SIG-M5 treated with dmso at 0.1 percent for 504 hours (cell line): ENCODE measurements at regions not wholly inside any gene's neighbourhood (a gene's known extent, or its start where the extent isn't known, plus 50 kb on each side); places are given as distances from the start of the nearest gene placed in this dataset.

ENCODE experiments used
- DNase-seq: peaks from one replicate; lab custom pipeline; 2025; ENCODE audit not compliant: unreplicated experiment; lab: John Stamatoyannopoulos, UW

- no peak for DNase-seq
Measured at GRCh38 chr13:111533900-111534683, 213.7 kb downstream of the TEX29 start.

- DNase-seq, result no peak
Measured at GRCh38 chr13:111534751-111535522, 214.5 kb downstream of the TEX29 start.

DNA sequence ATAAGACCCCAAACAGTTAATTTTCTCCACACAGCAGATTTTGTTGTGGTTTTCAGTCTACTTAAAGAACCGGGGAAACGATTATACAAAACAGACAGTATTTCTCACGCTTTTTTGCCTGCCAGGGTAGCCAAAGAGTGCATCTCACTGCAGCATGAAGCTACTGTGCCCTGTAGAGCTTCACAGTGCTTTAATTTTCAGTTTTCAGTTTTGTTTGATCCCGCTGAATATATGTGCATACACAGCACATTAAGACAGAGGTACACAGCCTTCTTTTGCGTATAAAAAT is 215.0 kb downstream of the TEX29 start:
- DNase-seq, result no peak

DNA sequence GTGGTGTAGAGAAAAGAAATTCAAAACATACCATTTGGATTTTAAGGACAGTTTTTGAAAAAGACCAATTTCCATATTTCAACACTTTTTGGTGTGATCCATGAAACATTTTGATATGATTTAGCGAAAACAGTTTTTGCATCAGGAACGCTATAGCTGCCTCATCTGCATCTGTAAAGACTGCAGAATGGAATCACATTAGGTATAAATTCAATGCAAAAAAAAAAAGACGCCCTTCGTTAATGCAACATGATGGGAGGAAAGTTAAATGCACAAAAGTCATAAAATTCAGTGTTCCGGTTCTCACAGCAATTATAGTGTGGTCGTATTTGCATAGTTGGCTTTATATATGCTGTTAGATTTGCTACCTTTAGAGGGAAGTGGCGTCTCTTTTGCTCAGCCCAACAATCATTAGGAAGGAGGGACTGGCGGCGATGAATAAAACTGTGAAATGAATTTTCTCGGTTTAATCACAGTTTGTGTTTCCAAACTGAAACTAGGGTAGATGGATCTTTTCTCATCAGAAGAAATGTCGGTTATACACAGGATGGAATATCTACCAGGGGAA is 215.7 kb downstream of the TEX29 start:
- DNase-seq, result no peak

DNA sequence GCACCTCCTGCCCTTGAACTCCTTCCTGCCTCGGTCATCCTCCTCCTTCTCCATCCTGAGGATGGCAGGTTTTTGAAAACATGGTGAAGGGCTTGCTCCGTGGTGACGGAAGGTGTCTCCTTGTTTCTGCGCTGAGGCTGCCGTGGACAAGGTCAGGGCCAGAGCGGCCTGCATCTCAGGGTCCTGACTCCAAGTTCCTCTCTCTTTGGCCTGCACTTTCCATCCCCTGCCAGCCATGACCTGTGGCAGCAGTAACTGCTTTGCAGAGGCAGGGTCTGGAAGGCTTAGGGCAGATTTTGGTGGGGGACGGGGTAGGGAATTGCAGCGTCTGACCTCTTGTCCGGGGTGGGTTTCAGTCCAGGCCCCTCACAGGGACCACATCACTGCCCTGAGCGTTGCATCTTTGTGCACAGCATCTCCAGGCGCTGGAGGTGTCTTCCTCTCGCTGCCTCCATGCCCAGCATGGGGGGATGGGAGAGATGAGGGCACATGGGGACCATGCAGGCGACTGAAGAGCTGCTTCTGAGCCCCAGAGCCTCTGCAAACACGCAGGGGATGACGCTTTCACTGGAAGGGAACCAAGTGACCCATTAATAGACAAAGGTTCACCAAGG is 216.8 kb downstream of the TEX29 start:
- DNase-seq, result no peak

DNA sequence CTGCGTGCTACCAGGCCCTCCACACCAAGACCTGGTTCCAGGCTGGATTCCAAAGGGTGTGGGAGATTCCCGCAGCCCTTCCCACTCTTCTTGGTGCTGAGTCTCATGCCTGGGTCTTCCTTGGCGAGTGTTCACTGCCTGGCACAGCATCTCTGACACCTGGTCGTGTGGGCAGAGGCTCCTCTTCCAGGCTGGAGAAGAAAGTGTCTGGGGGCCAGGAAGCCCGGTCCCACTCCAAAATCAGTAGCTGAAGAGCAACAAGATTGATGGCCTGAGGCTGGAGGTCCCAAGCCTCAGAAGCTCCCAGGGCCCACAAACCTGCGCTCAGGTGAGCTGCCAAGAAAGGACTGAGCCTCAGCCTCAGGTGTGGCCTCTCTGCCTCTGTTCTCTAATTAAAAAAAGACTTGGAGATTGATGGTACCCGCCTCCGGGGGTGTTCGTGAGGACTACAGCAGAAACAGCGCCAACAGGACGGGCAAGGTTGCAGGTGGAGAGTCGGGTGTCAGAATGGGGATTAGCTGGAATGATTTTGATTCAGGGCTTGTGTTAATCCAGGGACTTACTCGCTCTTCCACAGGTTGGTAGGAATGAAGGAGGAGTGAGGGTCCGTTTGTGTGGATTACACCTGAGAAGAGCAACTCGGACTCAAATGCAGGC is 217.5 kb downstream of the TEX29 start:
- no peak for DNase-seq

- no peak for DNase-seq
Measured at GRCh38 chr13:111539252-111539651, 218.8 kb downstream of the TEX29 start.

- DNase-seq, result no peak
Measured at GRCh38 chr13:111539791-111540446, 219.5 kb downstream of the TEX29 start.

GRCh38 chr13:111540486-111540885 is 220.0 kb downstream of the TEX29 start:
- no peak for DNase-seq

DNA sequence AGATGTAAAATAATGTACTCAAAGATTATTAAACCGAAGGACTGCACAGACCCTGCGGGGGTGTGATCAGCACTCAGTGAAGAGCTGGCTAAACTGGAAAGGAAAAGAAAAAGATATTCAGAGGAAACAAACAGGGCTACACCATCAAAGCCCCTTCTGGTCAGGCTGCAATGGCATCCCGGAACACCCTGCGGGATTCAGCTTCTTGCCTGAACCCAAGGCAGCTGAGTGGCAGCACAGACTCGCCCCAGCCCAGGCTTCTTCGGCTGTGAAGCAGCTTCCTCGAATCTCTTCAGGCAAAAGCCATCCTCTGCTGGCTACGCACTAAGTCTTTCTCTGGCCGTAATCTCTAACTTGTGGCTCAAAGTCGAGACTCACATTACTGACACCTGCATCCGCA is 220.9 kb downstream of the TEX29 start:
- DNase-seq, result no peak

- DNase-seq, result no peak
Measured at GRCh38 chr13:111541752-111542529, 221.5 kb downstream of the TEX29 start.

- no peak for DNase-seq
Measured at GRCh38 chr13:111542530-111543341, 222.3 kb downstream of the TEX29 start.

GRCh38 chr13:111546921-111547675 is 226.7 kb downstream of the TEX29 start:
- no peak for DNase-seq

GRCh38 chr13:111547726-111548273 is 227.4 kb downstream of the TEX29 start:
- DNase-seq, result no peak

- DNase-seq, result no peak
Measured at GRCh38 chr13:111548301-111548700, 227.9 kb downstream of the TEX29 start.

- no peak for DNase-seq
Measured at GRCh38 chr13:111548805-111549204, 228.4 kb downstream of the TEX29 start.

GRCh38 chr13:111549464-111549863 is 229.0 kb downstream of the TEX29 start:
- DNase-seq, result no peak

DNA sequence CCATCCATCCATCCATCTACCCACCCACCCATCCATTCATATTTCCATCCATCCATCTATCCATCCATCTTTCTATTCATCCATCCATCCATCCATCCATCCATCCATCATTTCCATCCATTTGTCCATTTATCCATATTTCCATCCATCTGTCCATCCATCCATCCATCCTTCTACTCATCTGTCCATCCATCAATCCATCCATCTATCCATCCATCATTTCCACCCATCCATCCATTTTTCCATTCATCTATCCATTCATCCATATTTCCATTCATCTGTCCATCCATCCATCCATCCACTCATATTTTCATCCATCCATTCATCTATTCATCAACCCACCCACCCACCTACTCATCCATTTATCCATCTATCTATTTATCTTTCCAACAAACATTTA is 229.6 kb downstream of the TEX29 start:
- no peak for DNase-seq
